ENCODE measurements at regions not wholly inside any gene's neighbourhood (a gene's known extent, or its start where the extent isn't known, plus 50 kb on each side); places are given as distances from the start of the nearest gene placed in this dataset.

- no peak overlapping the region for H3K27ac Mint-ChIP-seq
- H3K9me3 Mint-ChIP-seq = no peaks in the 10 kb centered on the region
- H3K36me3 Mint-ChIP-seq (ENCODE audit: low read depth) = no peaks in the 10 kb centered on the region
- H3K4me1 Mint-ChIP-seq (ENCODE audit: low read depth) = no peaks in the 10 kb centered on the region
- peaks cover 7% of the 10 kb centered on the region for H3K27me3 Mint-ChIP-seq (ENCODE audit: low read depth)
- no peak overlapping the region for H3K4me3 Mint-ChIP-seq
These were observed 157.0 kb downstream of the PTPN20 start for GRCh38 chr10:47067949-47068940.

DNA sequence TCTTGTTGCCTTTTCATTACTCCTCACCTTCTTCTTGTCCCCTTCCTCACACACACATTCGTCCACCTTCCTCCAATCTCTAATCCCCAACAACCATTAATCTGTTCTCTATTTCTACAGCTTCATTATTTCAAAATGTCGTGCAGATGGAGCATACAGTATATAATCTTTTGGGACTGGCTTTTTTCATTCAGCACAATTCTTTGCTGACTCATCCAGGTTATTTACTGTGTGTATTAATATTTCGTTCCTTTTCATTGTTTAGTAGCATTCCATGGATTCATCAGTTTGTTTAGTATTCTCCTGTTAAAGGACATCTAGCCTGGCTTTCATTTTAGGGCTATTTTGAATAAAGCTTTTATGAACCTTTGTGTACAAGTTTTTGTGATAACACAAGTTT, 159.3 kb downstream of the PTPN20 start:
- Mint-ChIP-seq H3K36me3 (ENCODE audit: low read depth) (no peaks in the 10 kb centered on the region), H3K9me3 (no peaks in the 10 kb centered on the region), H3K4me3 (no peak overlapping the region), H3K27ac (no peak overlapping the region), H3K27me3 (ENCODE audit: low read depth) (peaks cover 7% of the 10 kb centered on the region), H3K4me1 (ENCODE audit: low read depth) (no peaks in the 10 kb centered on the region)

DNA sequence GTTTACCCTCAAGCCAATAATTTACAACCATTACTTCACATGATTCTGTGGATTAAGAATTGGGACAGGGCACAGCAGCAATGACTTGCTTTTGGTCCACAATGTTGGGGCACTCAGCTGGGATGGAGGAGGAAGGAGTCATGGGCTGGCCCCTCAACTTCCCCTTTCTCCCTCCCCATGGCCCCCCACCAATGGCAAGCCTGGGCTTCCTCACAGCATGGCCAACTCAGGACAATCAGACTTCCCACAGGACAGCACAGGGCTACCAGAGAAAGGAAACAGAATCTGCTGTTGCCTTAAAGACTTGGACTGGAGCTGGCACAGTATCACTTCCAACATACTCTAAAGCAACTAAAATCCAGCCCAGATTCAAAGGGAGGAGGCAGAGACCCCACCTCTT, 160.7 kb downstream of the PTPN20 start:
- Mint-ChIP-seq H3K27ac (no peak overlapping the region), H3K9me3 (no peaks in the 10 kb centered on the region), H3K36me3 (ENCODE audit: low read depth) (no peaks in the 10 kb centered on the region), H3K27me3 (ENCODE audit: low read depth) (peaks cover 7% of the 10 kb centered on the region), H3K4me3 (no peak overlapping the region), H3K4me1 (ENCODE audit: low read depth) (no peaks in the 10 kb centered on the region)

- peaks cover 7% of the 10 kb centered on the region for H3K27me3 Mint-ChIP-seq (ENCODE audit: low read depth)
- no peaks in the 10 kb centered on the region for H3K36me3 Mint-ChIP-seq (ENCODE audit: low read depth)
- H3K4me1 Mint-ChIP-seq (ENCODE audit: low read depth) = no peaks in the 10 kb centered on the region
- no peaks in the 10 kb centered on the region for H3K9me3 Mint-ChIP-seq
- no peak overlapping the region for H3K27ac Mint-ChIP-seq
- no peak overlapping the region for H3K4me3 Mint-ChIP-seq
These were observed 162.7 kb downstream of the PTPN20 start for GRCh38 chr10:47073967-47074366.

GRCh38 chr10:47076949-47077361, 165.7 kb downstream of the PTPN20 start:
- peaks cover 2% of the 10 kb centered on the region for H3K4me1 Mint-ChIP-seq (ENCODE audit: low read depth)
- no peak overlapping the region for H3K27ac Mint-ChIP-seq
- H3K27me3 Mint-ChIP-seq (ENCODE audit: low read depth) = peaks cover 3% of the 10 kb centered on the region
- no peaks in the 10 kb centered on the region for H3K9me3 Mint-ChIP-seq
- no peak overlapping the region for H3K4me3 Mint-ChIP-seq
- H3K36me3 Mint-ChIP-seq (ENCODE audit: low read depth) = no peaks in the 10 kb centered on the region

DNA sequence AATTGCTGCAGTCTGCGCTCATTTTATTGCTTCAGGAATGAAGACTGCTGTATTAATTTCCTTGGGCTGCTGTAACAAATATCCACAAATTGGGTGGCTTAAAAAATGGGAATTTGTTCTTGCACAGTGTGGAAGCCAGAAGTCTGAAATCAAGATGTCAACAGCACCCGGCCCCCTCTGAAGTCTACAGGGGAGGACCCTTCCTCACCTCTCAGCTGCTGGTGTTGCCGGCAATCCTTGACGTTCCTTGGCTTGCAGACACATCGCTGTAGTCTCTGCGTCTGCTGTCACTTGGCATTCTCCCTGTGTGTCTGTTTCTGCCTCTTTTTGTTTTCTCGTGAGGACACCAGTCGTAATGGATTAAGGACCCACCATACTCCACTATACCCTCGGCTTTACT, 166.2 kb downstream of the PTPN20 start:
- Mint-ChIP-seq H3K4me3 (no peak overlapping the region), H3K9me3 (no peaks in the 10 kb centered on the region), H3K27me3 (ENCODE audit: low read depth) (peaks cover 2% of the 10 kb centered on the region), H3K4me1 (ENCODE audit: low read depth) (peaks cover 2% of the 10 kb centered on the region), H3K36me3 (ENCODE audit: low read depth) (no peaks in the 10 kb centered on the region), H3K27ac (no peak overlapping the region)

DNA sequence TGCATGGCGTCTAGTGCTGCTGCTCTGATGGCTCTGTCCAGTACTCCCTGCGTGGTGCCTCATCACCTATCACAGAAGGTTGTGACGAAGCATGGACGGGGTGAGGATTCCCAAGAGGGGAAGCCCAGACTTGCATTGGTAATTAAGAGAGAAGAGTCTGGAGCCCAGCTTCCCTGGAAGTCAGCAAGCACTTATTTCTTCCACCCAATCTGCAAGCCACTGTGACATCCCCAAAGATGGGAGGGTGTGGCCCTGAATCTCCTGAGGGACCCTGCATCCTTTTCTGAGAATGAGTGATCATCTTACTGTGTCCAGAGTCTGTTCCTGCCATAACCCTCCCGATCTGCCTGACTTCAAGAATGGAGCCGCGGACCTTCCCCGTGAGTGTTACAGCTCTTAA, 166.7 kb downstream of the PTPN20 start:
- no peaks in the 10 kb centered on the region for H3K36me3 Mint-ChIP-seq (ENCODE audit: low read depth)
- H3K27ac Mint-ChIP-seq = no peak overlapping the region
- no peak overlapping the region for H3K4me3 Mint-ChIP-seq
- H3K27me3 Mint-ChIP-seq (ENCODE audit: low read depth) = no peaks in the 10 kb centered on the region
- no peaks in the 10 kb centered on the region for H3K9me3 Mint-ChIP-seq
- H3K4me1 Mint-ChIP-seq (ENCODE audit: low read depth) = peaks cover 2% of the 10 kb centered on the region

DNA sequence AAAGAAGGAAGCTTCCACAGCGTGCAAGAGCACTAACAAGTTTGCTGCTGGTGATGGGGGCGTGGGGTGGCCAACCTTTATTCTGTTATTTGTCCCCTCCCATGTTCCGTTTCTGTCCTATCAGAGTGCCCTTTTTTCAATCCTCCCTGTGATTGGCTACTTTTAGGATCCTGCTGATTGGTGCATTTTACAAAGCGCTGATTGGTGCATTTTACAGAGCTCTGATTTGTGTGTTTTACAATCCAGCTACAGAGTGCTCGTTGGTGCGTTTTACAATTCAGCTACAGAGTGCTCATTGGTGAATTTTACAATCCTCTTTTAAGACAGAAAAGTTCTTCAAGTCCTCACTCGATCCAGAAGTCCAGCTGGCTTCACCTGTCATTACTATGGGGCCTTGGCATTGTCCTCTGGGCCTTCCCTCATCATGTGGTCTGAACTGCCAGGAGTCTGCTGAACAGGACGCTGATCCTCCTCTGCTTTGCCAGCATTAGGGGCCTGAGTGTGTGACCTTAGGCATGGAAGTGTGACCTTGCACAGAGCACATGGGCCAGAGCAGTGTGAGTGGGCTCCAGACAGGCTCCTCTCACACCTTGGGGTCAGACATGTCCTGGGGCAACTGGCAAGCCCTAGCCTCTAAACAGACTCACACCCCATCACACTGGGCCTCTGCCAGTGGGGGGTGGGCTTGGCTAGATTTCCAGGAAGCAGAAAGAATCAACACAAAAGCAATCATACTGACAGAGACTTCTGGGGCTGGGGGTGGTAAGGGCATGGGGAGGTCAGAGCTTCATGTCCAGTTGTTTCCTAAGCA, 167.4 kb downstream of the PTPN20 start:
- Mint-ChIP-seq H3K9me3 (no peaks in the 10 kb centered on the region), H3K27me3 (ENCODE audit: low read depth) (no peaks in the 10 kb centered on the region), H3K4me1 (ENCODE audit: low read depth) (peaks cover 2% of the 10 kb centered on the region), H3K36me3 (ENCODE audit: low read depth) (no peaks in the 10 kb centered on the region), H3K4me3 (no peak overlapping the region), H3K27ac (no peak overlapping the region)

DNA sequence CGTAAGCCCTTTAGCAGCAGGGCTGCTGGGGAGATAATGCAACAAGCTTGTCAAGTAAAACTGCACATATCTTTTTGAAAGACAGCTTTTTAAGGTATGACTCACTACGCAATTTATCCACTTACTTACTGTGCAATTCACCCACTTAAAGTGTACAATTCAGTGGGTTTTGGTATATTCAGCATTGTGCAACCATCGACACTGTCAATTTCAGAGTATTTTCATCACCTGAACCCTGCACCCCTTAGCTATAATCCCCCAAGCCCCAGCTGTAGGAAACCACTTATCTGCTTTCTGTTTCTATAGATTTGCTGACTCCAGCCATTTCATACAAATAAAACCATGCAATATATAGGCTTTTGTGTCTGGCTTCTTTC, 168.0 kb downstream of the PTPN20 start:
- Mint-ChIP-seq H3K27ac (no peak overlapping the region), H3K4me3 (no peak overlapping the region), H3K27me3 (ENCODE audit: low read depth) (no peaks in the 10 kb centered on the region), H3K36me3 (ENCODE audit: low read depth) (no peaks in the 10 kb centered on the region), H3K4me1 (ENCODE audit: low read depth) (peaks cover 2% of the 10 kb centered on the region), H3K9me3 (no peaks in the 10 kb centered on the region)

- Mint-ChIP-seq H3K4me1 (ENCODE audit: low read depth) (peaks cover 2% of the 10 kb centered on the region), H3K36me3 (ENCODE audit: low read depth) (no peaks in the 10 kb centered on the region), H3K27ac (no peak overlapping the region)
These were observed 170.0 kb downstream of the PTPN20 start for GRCh38 chr10:47081264-47081663.

GRCh38 chr10:47082055-47082784, 171.0 kb downstream of the PTPN20 start:
- Mint-ChIP-seq H3K27ac (no peak overlapping the region), H3K36me3 (ENCODE audit: low read depth) (no peaks in the 10 kb centered on the region), H3K27me3 (ENCODE audit: low read depth) (no peaks in the 10 kb centered on the region), H3K4me1 (ENCODE audit: low read depth) (peaks cover 2% of the 10 kb centered on the region), H3K9me3 (no peaks in the 10 kb centered on the region), H3K4me3 (no peak overlapping the region)

More at GRCh38 chr10:47081264-47081663, 170.0 kb downstream of the PTPN20 start:
- no peak overlapping the region for H3K4me3 Mint-ChIP-seq
- H3K27me3 Mint-ChIP-seq (ENCODE audit: low read depth) = no peaks in the 10 kb centered on the region
- H3K9me3 Mint-ChIP-seq = no peaks in the 10 kb centered on the region

DNA sequence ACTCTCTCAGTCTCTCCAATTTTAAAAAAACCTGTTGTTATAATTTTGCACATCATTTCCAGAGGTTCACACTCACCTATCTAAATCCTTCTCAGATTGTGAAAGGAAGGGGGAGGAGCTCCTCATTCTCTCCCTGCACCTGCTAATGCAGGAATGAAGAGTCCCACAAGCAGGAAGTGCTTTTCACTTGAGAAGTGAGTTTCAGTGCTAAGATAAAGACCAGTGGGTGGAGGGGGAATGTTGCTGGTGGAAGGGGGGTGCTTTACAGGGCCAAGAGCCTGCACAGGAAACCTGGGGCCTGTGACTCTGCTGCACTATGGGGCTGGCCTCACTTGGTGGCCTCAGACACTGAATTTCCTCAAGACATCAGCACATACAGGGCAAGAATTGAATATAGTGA, 176.4 kb downstream of the PTPN20 start:
- Mint-ChIP-seq H3K27me3 (ENCODE audit: low read depth) (no peaks in the 10 kb centered on the region), H3K36me3 (ENCODE audit: low read depth) (no peaks in the 10 kb centered on the region), H3K4me1 (ENCODE audit: low read depth) (no peaks in the 10 kb centered on the region), H3K4me3 (no peak overlapping the region), H3K27ac (no peak overlapping the region), H3K9me3 (no peaks in the 10 kb centered on the region)

DNA sequence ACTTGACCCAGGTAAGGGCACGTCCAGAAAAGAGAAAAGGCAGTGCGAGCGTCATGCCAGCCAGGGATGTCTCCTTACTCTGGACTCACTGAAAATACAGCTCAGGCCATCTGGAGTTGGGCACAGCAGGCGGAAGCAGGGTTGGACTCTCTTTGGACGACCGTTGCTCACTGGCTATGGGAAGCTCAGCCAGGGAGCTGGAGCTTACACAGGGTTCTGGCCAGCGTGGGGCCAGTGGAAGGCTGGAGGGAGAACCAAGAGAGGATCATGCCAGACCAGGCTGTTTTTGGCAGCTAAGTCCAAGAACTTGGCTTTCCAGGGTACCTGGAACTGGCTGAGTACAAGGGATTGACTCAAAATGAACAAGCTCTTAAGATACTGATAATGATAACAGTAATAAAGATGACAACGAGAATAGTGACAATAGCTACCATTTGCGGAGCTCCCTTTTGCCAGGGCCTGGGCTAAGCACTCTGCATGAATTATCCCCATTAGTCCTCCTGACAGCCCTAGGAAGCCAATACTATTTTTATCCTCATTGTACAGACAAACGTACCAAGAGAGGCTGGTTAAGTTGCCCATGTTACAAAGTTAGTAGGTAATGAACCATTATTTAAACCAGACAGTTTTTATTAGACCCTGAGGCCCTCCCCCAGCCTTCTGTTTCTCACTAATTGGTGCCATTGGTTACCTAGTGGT, 177.6 kb downstream of the PTPN20 start:
- Mint-ChIP-seq H3K4me1 (ENCODE audit: low read depth) (no peaks in the 10 kb centered on the region), H3K27me3 (ENCODE audit: low read depth) (no peaks in the 10 kb centered on the region), H3K27ac (no peak overlapping the region), H3K9me3 (no peaks in the 10 kb centered on the region), H3K4me3 (no peak overlapping the region), H3K36me3 (ENCODE audit: low read depth) (no peaks in the 10 kb centered on the region)

- Mint-ChIP-seq H3K27me3 (ENCODE audit: low read depth) (no peaks in the 10 kb centered on the region), H3K4me3 (no peak overlapping the region), H3K9me3 (no peaks in the 10 kb centered on the region), H3K27ac (no peak overlapping the region), H3K4me1 (ENCODE audit: low read depth) (no peaks in the 10 kb centered on the region), H3K36me3 (ENCODE audit: low read depth) (no peaks in the 10 kb centered on the region)
These were observed 178.8 kb downstream of the PTPN20 start for GRCh38 chr10:47090042-47090441.

Measured in T-helper 1 cell treated with Interleukin-12 subunit alpha and Interleukin-12 subunit beta and Interleukin-4 antibody, amounts not matched to agents 30 μg/mL and 1 μg/mL, for 36 hours (primary cell).